ENCODE measurements at regions not wholly inside any gene's neighbourhood (a gene's known extent, or its start where the extent isn't known, plus 50 kb on each side); places are given as distances from the start of the nearest gene placed in this dataset.
"Not testable (repeated sequence)": the region's sequence is repeated elsewhere in the genome, so short reads cannot be mapped to it uniquely, and the experiment has no call there.

- not testable (repeated sequence) for DNase-seq
These were observed 71.0 kb downstream of the DAPL1 start for GRCh38 chr2:158866082-158866481.

GRCh38 chr2:158867531-158868191 lies 72.5 kb downstream of the DAPL1 start:
- not testable (repeated sequence) for DNase-seq

- not testable (repeated sequence) for DNase-seq
These were observed 73.3 kb downstream of the DAPL1 start for GRCh38 chr2:158868386-158868785.

GRCh38 chr2:158869122-158869521 lies 74.0 kb downstream of the DAPL1 start:
- not testable (repeated sequence) for DNase-seq

GRCh38 chr2:158869609-158870008 lies 74.5 kb downstream of the DAPL1 start:
- not testable (repeated sequence) for DNase-seq

- no peak for DNase-seq
These were observed 82.9 kb downstream of the DAPL1 start for GRCh38 chr2:158878003-158878402.

- DNase-seq: no peak
These were observed 84.2 kb downstream of the DAPL1 start for GRCh38 chr2:158879229-158879903.

GRCh38 chr2:158882297-158882696 lies 86.1 kb upstream of the TANC1 start:
- no peak for DNase-seq

- not testable (repeated sequence) for DNase-seq
These were observed 83.9 kb upstream of the TANC1 start for GRCh38 chr2:158884552-158884951.

- DNase-seq: peak in 1 of 3 donors; percentile 1
These were observed 83.3 kb upstream of the TANC1 start for GRCh38 chr2:158885018-158885678.

GRCh38 chr2:158885679-158886050 lies 82.8 kb upstream of the TANC1 start:
- not testable (repeated sequence) for DNase-seq

- no peak for DNase-seq
These were observed 79.1 kb upstream of the TANC1 start for GRCh38 chr2:158889135-158889853.

- DNase-seq: no peak
These were observed 78.0 kb upstream of the TANC1 start for GRCh38 chr2:158890296-158890905.

GRCh38 chr2:158893026-158893425 lies 75.4 kb upstream of the TANC1 start:
- no peak for DNase-seq

- no peak for DNase-seq
These were observed 75.0 kb upstream of the TANC1 start for GRCh38 chr2:158893474-158893873.

GRCh38 chr2:158894078-158894477 lies 74.4 kb upstream of the TANC1 start:
- no peak for DNase-seq

- no peak for DNase-seq
These were observed 73.9 kb upstream of the TANC1 start for GRCh38 chr2:158894572-158894971.

GRCh38 chr2:158900345-158900744 lies 68.1 kb upstream of the TANC1 start:
- no peak for DNase-seq

- no peak for DNase-seq
These were observed 66.4 kb upstream of the TANC1 start for GRCh38 chr2:158902005-158902398.

GRCh38 chr2:158903711-158904405 lies 64.6 kb upstream of the TANC1 start:
- no peak for DNase-seq

GRCh38 chr2:158904627-158905177 lies 63.7 kb upstream of the TANC1 start:
- DNase-seq: no peak

GRCh38 chr2:158905341-158905740 lies 63.1 kb upstream of the TANC1 start:
- DNase-seq: no peak

Data from suppressor macrophage treated with lipopolysaccharide for 1 hour (primary cell).